Occipital lobe (tissue), 1 donor: ENCODE measurements at regions not wholly inside any gene's neighbourhood (a gene's known extent, or its start where the extent isn't known, plus 50 kb on each side); places are given as distances from the start of the nearest gene placed in this dataset.

Experiments
- DNase-seq: peaks from one replicate; lab custom pipeline; 2025; lab: John Stamatoyannopoulos, UW

- DNase-seq: no peak
These were observed 303.4 kb downstream of the SPRY2 start for GRCh38 chr13:80037505-80037888.

GRCh38 chr13:80036845-80037504, 304.0 kb downstream of the SPRY2 start:
- no peak for DNase-seq

GRCh38 chr13:80035096-80035495, 305.8 kb downstream of the SPRY2 start:
- DNase-seq: no peak

GRCh38 chr13:80033951-80034350, 307.0 kb downstream of the SPRY2 start:
- no peak for DNase-seq

- no peak for DNase-seq
These were observed 307.6 kb downstream of the SPRY2 start for GRCh38 chr13:80033286-80033685.

GRCh38 chr13:80030491-80030890, 310.4 kb downstream of the SPRY2 start:
- DNase-seq: no peak

- DNase-seq: no peak
These were observed 311.8 kb downstream of the SPRY2 start for GRCh38 chr13:80029170-80029569.

GRCh38 chr13:80022146-80022545, 318.8 kb downstream of the SPRY2 start:
- no peak for DNase-seq

- no peak for DNase-seq
These were observed 328.7 kb downstream of the SPRY2 start for GRCh38 chr13:80012251-80012650.

- DNase-seq: no peak
These were observed 329.3 kb downstream of the SPRY2 start for GRCh38 chr13:80011448-80012212.

GRCh38 chr13:80010846-80011245, 330.1 kb downstream of the SPRY2 start:
- peak; percentile 37 for DNase-seq

- no peak for DNase-seq
These were observed 330.6 kb downstream of the SPRY2 start for GRCh38 chr13:80010286-80010831.

GRCh38 chr13:80009760-80010159, 331.2 kb downstream of the SPRY2 start:
- no peak for DNase-seq

- no peak for DNase-seq
These were observed 334.0 kb downstream of the SPRY2 start for GRCh38 chr13:80006940-80007339.

GRCh38 chr13:80001510-80001842, 339.4 kb downstream of the SPRY2 start:
- DNase-seq: no peak

GRCh38 chr13:80000684-80001509, 340.0 kb downstream of the SPRY2 start:
- DNase-seq: no peak

GRCh38 chr13:79999601-80000000, 341.3 kb downstream of the SPRY2 start:
- DNase-seq: no peak

- DNase-seq: no peak
These were observed 342.5 kb downstream of the SPRY2 start for GRCh38 chr13:79998381-79998880.

- no peak for DNase-seq
These were observed 343.7 kb downstream of the SPRY2 start for GRCh38 chr13:79997244-79997643.

GRCh38 chr13:79995334-79995733, 345.6 kb downstream of the SPRY2 start:
- DNase-seq: no peak

GRCh38 chr13:79992111-79992510, 348.8 kb downstream of the SPRY2 start:
- no peak for DNase-seq

GRCh38 chr13:79990048-79990447, 350.9 kb downstream of the SPRY2 start:
- no peak for DNase-seq
